IMR-90 (cell line): ENCODE measurements at regions not wholly inside any gene's neighbourhood (a gene's known extent, or its start where the extent isn't known, plus 50 kb on each side); places are given as distances from the start of the nearest gene placed in this dataset.

ENCODE experiments used
- CTCF ChIP-seq: conservative IDR thresholded peaks from 2 replicates; pipeline ENCODE4 v1.5.1; 2012; ENCODE audit warnings: mild to moderate bottlenecking, low read depth, low read length, improper control_type of control experiment
- MXI1 ChIP-seq: IDR thresholded peaks from 2 replicates; pipeline ENCODE4 v1.6.1; 2012; ENCODE audit warnings: low read depth, mild to moderate bottlenecking, low read length, moderate library complexity, borderline replicate concordance
- RAD21 ChIP-seq: IDR thresholded peaks from 2 replicates; pipeline ENCODE4 v1.6.1; 2012; ENCODE audit warnings: low read length, improper control_type of control experiment
- RCOR1 ChIP-seq: IDR thresholded peaks from 2 replicates; pipeline ENCODE4 v1.6.1; 2012; ENCODE audit warnings: mild to moderate bottlenecking, low read length, improper control_type of control experiment; ENCODE audit not compliant: insufficient replicate concordance

GRCh38 chr4:114252499-114252898 lies 273.1 kb upstream of the ARSJ start:
- TF ChIP-seq CTCF (no peak), RCOR1 (no peak), MXI1 (no peak), RAD21 (no peak)
